ENCODE measurements at regions not wholly inside any gene's neighbourhood (a gene's known extent, or its start where the extent isn't known, plus 50 kb on each side); places are given as distances from the start of the nearest gene placed in this dataset.

- no peak for TF ChIP-seq CHD7 (IDR thresholded peaks at IDR 0.05; ENCODE audit: insufficient replicate concordance, low read length)
- no peak for TF ChIP-seq YY1 (IDR thresholded peaks at IDR 0.05; ENCODE audit: low read depth, low read length)
- no peak for TF ChIP-seq CBX5 (IDR thresholded peaks at IDR 0.05; ENCODE audit: low read depth, low read length)
- no peak for TF ChIP-seq CTBP2 (IDR thresholded peaks at IDR 0.05; ENCODE audit: borderline replicate concordance, insufficient read depth, insufficient read length, low read length)
- TF ChIP-seq ZNF274 (IDR thresholded peaks at IDR 0.05; ENCODE audit: borderline replicate concordance, extremely low read depth, low read length), result no peak
Observed at GRCh38 chr4:111596491-111596890, 548.8 kb upstream of the FAM241A start (continued).
